Liver (tissue), 8 donors: ENCODE measurements at regions not wholly inside any gene's neighbourhood (a gene's known extent, or its start where the extent isn't known, plus 50 kb on each side); places are given as distances from the start of the nearest gene placed in this dataset.

ENCODE experiments used
- DNase-seq: peaks from one replicate; pipeline ENCODE4 v3.0.0-alpha.2; 2017; ENCODE audit warnings: low spot score
- H3K27ac ChIP-seq, 2 donors: one replicate each; pipeline ENCODE4 v1.7.0; 2013; ENCODE audit warnings: inconsistent platforms in 2 of 2, low read length in 2 of 2, control low read depth in 1 of 2, low read depth in 1 of 2, mild to moderate bottlenecking in 1 of 2
- H3K27me3 ChIP-seq, 4 donors: one replicate each; pipeline versions ENCODE4 v1.6.1 to v1.7.0; 2013; ENCODE audit warnings: low read length in 3 of 4, inconsistent platforms in 1 of 4, mild to moderate bottlenecking in 1 of 4, moderate library complexity in 1 of 4; ENCODE audit not compliant: control insufficient read depth in 4 of 4, insufficient read depth in 4 of 4
- H3K36me3 ChIP-seq, 4 donors: one replicate each; pipeline versions ENCODE4 v1.6.1 to v1.7.0; 2013; ENCODE audit warnings: low read length in 3 of 4, mild to moderate bottlenecking in 3 of 4, low read depth in 1 of 4, moderate library complexity in 1 of 4; ENCODE audit not compliant: control insufficient read depth in 4 of 4, insufficient read depth in 3 of 4
- H3K4me1 ChIP-seq, 4 donors: one replicate each; pipeline versions ENCODE4 v1.6.1 to v1.7.0; 2013; ENCODE audit warnings: low read length in 3 of 4, mild to moderate bottlenecking in 3 of 4, moderate library complexity in 1 of 4; ENCODE audit not compliant: control insufficient read depth in 4 of 4, insufficient read depth in 4 of 4
- H3K4me3 ChIP-seq, 3 donors: one replicate each; pipeline versions ENCODE4 v1.6.1 to v1.7.0; 2013; ENCODE audit warnings: low read length in 3 of 3, control low read depth in 1 of 3, low read depth in 1 of 3, mild to moderate bottlenecking in 1 of 3
- H3K9ac ChIP-seq, 2 donors: one replicate each; pipeline ENCODE4 v1.7.0; 2013; ENCODE audit warnings: low read length in 2 of 2, mild to moderate bottlenecking in 2 of 2, moderate library complexity in 2 of 2, control low read depth in 1 of 2, low read depth in 1 of 2
- H3K9me3 ChIP-seq, 4 donors: one replicate each; pipeline versions ENCODE4 v1.6.1 to v1.7.0; 2013; ENCODE audit warnings: low read length in 3 of 4; ENCODE audit not compliant: control insufficient read depth in 4 of 4
- ATF3 ChIP-seq: IDR thresholded peaks from 2 replicates; pipeline ENCODE4 v1.6.1; 2016; ENCODE audit warnings: antibody characterized with exemption
- EGR1 ChIP-seq, 2 donors: IDR thresholded peaks; 2 replicates each; pipeline ENCODE4 v1.6.1; 2016 to 2018; ENCODE audit warnings: antibody characterized with exemption in 2 of 2, low read depth in 2 of 2
- FOXA1 ChIP-seq: IDR thresholded peaks from 2 replicates; pipeline ENCODE4 v1.6.1; 2016; ENCODE audit warnings: antibody characterized with exemption
- FOXA2 ChIP-seq: IDR thresholded peaks from 2 replicates; pipeline ENCODE4 v1.6.1; 2016; ENCODE audit warnings: antibody characterized with exemption
- GABPA ChIP-seq, 2 donors: IDR thresholded peaks in 1 of 2; conservative IDR thresholded peaks in 1 of 2; 2 replicates each; pipeline ENCODE4 v1.6.1; 2016; ENCODE audit warnings: antibody characterized with exemption in 2 of 2, mild to moderate bottlenecking in 1 of 2, moderate library complexity in 1 of 2
- HNF4A ChIP-seq, 2 donors: conservative IDR thresholded peaks; 2 replicates each; pipeline ENCODE4 v1.6.1; 2016; ENCODE audit warnings: antibody characterized with exemption in 2 of 2, mild to moderate bottlenecking in 2 of 2
- HNF4G ChIP-seq: IDR thresholded peaks from 2 replicates; pipeline ENCODE4 v1.6.1; 2016; ENCODE audit warnings: antibody characterized with exemption
- JUND ChIP-seq, 2 donors: IDR thresholded peaks; 2 replicates each; pipeline ENCODE4 v1.6.1; 2016; ENCODE audit warnings: antibody characterized with exemption in 2 of 2
- MAX ChIP-seq: IDR thresholded peaks from 2 replicates; pipeline ENCODE4 v1.6.1; 2016; ENCODE audit warnings: antibody characterized with exemption
- NR2F2 ChIP-seq: IDR thresholded peaks from 2 replicates; pipeline ENCODE4 v1.6.1; 2016; ENCODE audit warnings: antibody characterized with exemption
- RAD21 ChIP-seq, 2 donors: IDR thresholded peaks; 2 replicates each; pipeline ENCODE4 v1.6.1; 2016; ENCODE audit warnings: antibody characterized with exemption in 2 of 2, mild to moderate bottlenecking in 2 of 2
- REST ChIP-seq: IDR thresholded peaks from 2 replicates; pipeline ENCODE4 v1.6.1; 2016; ENCODE audit warnings: antibody characterized with exemption, mild to moderate bottlenecking
- RXRA ChIP-seq, 2 donors: IDR thresholded peaks; 2 replicates each; pipeline ENCODE4 v1.6.1; 2017 to 2018; ENCODE audit warnings: antibody characterized with exemption in 2 of 2, mild to moderate bottlenecking in 1 of 2
- SP1 ChIP-seq: IDR thresholded peaks from 2 replicates; pipeline ENCODE4 v1.6.1; 2018; ENCODE audit warnings: antibody characterized with exemption, mild to moderate bottlenecking
- TAF1 ChIP-seq: conservative IDR thresholded peaks from 2 replicates; pipeline ENCODE4 v1.6.1; 2016; ENCODE audit warnings: antibody characterized with exemption, mild to moderate bottlenecking
- YY1 ChIP-seq: IDR thresholded peaks from 2 replicates; pipeline ENCODE4 v1.6.1; 2016; ENCODE audit warnings: antibody characterized with exemption, mild to moderate bottlenecking
- ZBTB33 ChIP-seq: IDR thresholded peaks from 2 replicates; pipeline ENCODE4 v1.6.1; 2016; ENCODE audit warnings: antibody characterized with exemption
- WGBS: extraction: QIAGEN DNeasy Blood & Tissue Kit; methylation state at CpG from one replicate; pipeline ENCODE4 v1.1.7; 2013; 5-methylcytosine and 5-hydroxymethylcytosine counted together
- TF ChIP-seq, protein P1 (sequence below): fragments of 150-350 bp; IDR thresholded peaks from 2 replicates; pipeline ENCODE4 v1.5.1; 2017; ENCODE audit warnings: improper control_type of control experiment, low read depth, low read length; ENCODE audit not compliant: missing input control
- donor health status: healthy.
- donor health status: healthy.
- donor health status: healthy.
- donor health status: healthy.
- donor health status: healthy.

DNA sequence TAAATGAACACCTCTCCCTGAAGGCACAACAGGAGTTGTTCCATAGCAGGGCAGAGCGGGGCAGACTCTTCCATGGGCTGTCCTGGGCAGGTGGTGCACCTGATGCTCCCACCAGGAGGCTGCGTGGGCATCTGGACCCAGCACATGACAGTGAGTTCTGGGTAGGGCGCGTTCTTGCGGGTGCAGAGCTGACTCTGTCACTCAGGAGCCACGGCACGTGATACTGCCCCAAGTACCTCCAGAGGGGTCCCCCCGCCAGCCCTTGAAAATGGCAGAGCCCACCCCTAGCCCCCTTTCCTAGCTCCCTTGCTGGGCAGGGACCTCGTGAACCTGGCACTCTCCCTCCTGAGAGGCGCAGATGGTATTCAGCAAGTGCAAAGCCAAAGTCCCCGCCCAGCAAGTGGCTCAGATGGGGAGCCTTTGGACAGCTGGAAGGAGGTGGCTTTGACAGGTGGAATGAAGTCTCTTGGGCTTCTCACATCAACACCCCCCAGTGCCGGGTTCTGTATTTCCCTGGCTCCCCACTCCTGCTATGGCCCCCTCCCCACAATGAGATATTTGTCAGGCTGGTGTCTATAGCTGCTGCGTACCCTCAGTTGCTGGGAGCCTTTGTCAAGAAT is 172.1 kb downstream of the TBC1D2B start:
- Histone ChIP-seq H3K27ac (no peak overlapping the region), H3K4me3 (no peak overlapping the region), H3K9me3 (no peaks in the 10 kb centered on the region), H3K9ac (no peak overlapping the region), H3K36me3 (no peaks in the 10 kb centered on the region), H3K27me3 (no peaks in the 10 kb centered on the region), H3K4me1 (no peaks in the 10 kb centered on the region)
- WGBS, result 83% methylated on average over 13 of the region's 13 CpGs
- TF ChIP-seq TAF1 (no peak), MAX (no peak), SP1 (no peak), RAD21 (IDR thresholded peaks at IDR 0.05) (no peak), REST (no peak), EGR1 (IDR thresholded peaks at IDR 0.05; ENCODE audit: low read depth in 2 of 2) (no peak), HNF4G (no peak), YY1 (no peak), ATF3 (no peak), JUND (IDR thresholded peaks at IDR 0.05) (no peak), ZBTB33 (no peak), HNF4A (conservative IDR thresholded peaks at IDR 0.05) (no peak), NR2F2 (no peak), RXRA (IDR thresholded peaks at IDR 0.05) (no peak), FOXA1 (no peak), GABPA (IDR thresholded peaks at IDR 0.05 in 1 of 2, conservative IDR thresholded peaks at IDR 0.05 in 1 of 2) (no peak), FOXA2 (no peak)
- TF ChIP-seq, protein P1, sequence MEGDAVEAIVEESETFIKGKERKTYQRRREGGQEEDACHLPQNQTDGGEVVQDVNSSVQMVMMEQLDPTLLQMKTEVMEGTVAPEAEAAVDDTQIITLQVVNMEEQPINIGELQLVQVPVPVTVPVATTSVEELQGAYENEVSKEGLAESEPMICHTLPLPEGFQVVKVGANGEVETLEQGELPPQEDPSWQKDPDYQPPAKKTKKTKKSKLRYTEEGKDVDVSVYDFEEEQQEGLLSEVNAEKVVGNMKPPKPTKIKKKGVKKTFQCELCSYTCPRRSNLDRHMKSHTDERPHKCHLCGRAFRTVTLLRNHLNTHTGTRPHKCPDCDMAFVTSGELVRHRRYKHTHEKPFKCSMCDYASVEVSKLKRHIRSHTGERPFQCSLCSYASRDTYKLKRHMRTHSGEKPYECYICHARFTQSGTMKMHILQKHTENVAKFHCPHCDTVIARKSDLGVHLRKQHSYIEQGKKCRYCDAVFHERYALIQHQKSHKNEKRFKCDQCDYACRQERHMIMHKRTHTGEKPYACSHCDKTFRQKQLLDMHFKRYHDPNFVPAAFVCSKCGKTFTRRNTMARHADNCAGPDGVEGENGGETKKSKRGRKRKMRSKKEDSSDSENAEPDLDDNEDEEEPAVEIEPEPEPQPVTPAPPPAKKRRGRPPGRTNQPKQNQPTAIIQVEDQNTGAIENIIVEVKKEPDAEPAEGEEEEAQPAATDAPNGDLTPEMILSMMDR, result no peak
- no peak for DNase-seq
